ENCODE measurements at regions not wholly inside any gene's neighbourhood (a gene's known extent, or its start where the extent isn't known, plus 50 kb on each side); places are given as distances from the start of the nearest gene placed in this dataset.

DNA sequence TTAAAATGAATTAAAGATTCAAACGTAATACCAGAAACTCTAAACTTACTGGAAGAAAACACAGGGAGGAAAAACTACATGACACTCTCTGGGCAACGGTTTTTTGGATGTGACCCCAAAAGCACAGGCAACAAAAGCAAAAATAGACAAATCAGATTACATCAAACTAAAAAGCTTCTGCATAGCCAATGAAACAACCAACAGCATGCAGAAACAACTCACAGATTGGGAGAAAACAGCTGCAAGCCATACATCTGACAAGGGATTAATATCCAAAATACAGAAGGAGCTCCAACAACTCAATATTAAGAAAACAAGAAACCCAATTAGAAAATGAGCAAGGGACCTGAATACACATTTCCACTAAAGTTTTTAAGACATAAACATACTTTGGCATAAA is 69.2 kb upstream of the ALOX12 start:
- Histone ChIP-seq H4K20me1 (ENCODE audit: insufficient read depth, low read length) (no peaks in the 10 kb centered on the region), H2AFZ (ENCODE audit: low read depth, low read length) (no peak overlapping the region), H3K79me2 (ENCODE audit: insufficient read depth, low read length) (no peaks in the 10 kb centered on the region), H3K4me3 (ENCODE audit: low read depth in 1 of 2, low read length in 2 of 2) (no peak overlapping the region), H3K9ac (ENCODE audit: low read depth, low read length) (no peak overlapping the region), H3K36me3 (ENCODE audit: insufficient read depth, low read length) (no peaks in the 10 kb centered on the region), H3K4me2 (ENCODE audit: insufficient read depth, low read length) (no peak overlapping the region), H3K27ac (ENCODE audit: low read length) (no peak overlapping the region), H3K9me3 (ENCODE audit: insufficient read depth, low read length, severe bottlenecking) (no peaks in the 10 kb centered on the region), H3K27me3 (ENCODE audit: insufficient read depth, low read length, poor library complexity) (no peaks in the 10 kb centered on the region), H3K4me1 (ENCODE audit: insufficient read depth, low read length) (peaks cover 22% of the 10 kb centered on the region)
- ATAC-seq (ENCODE audit: insufficient read depth, low read depth): no peak
- no peak for TF ChIP-seq EZH2 (IDR thresholded peaks at IDR 0.05; ENCODE audit: borderline replicate concordance, low read depth, low read length, severe bottlenecking)
- TF ChIP-seq, protein P1, sequence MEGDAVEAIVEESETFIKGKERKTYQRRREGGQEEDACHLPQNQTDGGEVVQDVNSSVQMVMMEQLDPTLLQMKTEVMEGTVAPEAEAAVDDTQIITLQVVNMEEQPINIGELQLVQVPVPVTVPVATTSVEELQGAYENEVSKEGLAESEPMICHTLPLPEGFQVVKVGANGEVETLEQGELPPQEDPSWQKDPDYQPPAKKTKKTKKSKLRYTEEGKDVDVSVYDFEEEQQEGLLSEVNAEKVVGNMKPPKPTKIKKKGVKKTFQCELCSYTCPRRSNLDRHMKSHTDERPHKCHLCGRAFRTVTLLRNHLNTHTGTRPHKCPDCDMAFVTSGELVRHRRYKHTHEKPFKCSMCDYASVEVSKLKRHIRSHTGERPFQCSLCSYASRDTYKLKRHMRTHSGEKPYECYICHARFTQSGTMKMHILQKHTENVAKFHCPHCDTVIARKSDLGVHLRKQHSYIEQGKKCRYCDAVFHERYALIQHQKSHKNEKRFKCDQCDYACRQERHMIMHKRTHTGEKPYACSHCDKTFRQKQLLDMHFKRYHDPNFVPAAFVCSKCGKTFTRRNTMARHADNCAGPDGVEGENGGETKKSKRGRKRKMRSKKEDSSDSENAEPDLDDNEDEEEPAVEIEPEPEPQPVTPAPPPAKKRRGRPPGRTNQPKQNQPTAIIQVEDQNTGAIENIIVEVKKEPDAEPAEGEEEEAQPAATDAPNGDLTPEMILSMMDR (IDR thresholded peaks at IDR 0.05; ENCODE audit: borderline replicate concordance, extremely low read depth, low read length, poor library complexity, severe bottlenecking): no peak
- no peak for DNase-seq

DNA sequence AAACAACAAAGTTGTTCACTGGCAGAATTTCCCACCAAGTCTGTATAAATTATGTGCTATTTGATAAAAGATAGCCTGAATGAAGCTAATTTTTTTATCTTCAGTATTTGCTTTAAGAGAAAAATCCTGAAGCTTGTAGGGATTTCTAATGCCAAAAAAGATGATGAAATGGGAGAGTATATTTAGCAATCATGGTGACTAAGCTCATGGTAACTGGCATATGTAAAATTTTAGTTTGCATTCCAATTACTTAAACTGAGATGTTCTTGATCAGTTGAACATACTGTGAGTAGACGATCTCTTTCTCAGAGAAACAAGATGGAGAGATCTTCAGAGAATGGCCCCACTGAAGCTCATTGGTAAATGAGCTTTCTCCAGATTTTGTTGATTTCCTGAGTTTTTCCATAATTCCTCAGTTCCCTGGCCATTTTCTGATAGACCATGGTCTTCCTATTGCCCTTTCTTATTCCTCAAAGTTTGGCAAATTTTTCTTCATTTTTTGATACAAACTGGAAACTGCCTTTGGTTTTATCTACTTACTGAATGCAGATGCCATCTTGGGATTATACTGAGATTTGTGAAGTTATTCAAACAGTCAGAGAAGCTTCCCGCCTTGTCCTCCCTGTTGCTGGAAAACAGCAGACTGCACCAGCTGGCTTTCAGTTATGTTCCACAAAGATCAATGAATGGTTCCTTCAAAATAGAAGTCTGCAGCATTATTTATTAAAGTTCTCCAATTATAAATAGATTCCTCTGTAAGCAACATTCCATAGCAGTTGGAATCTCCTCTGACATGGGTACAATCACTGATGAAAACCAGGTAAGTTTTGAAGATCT is 68.3 kb upstream of the ALOX12 start:
- Histone ChIP-seq H3K4me2 (ENCODE audit: insufficient read depth, low read length) (no peak overlapping the region), H3K9me3 (ENCODE audit: insufficient read depth, low read length, severe bottlenecking) (no peaks in the 10 kb centered on the region), H3K36me3 (ENCODE audit: insufficient read depth, low read length) (no peaks in the 10 kb centered on the region), H3K9ac (ENCODE audit: low read depth, low read length) (no peak overlapping the region), H2AFZ (ENCODE audit: low read depth, low read length) (no peak overlapping the region), H3K4me1 (ENCODE audit: insufficient read depth, low read length) (peaks cover 22% of the 10 kb centered on the region), H4K20me1 (ENCODE audit: insufficient read depth, low read length) (no peaks in the 10 kb centered on the region), H3K79me2 (ENCODE audit: insufficient read depth, low read length) (no peaks in the 10 kb centered on the region), H3K4me3 (ENCODE audit: low read depth in 1 of 2, low read length in 2 of 2) (no peak overlapping the region), H3K27ac (ENCODE audit: low read length) (no peak overlapping the region), H3K27me3 (ENCODE audit: insufficient read depth, low read length, poor library complexity) (no peaks in the 10 kb centered on the region)
- ATAC-seq (ENCODE audit: insufficient read depth, low read depth): no peak
- TF ChIP-seq, protein P1 (IDR thresholded peaks at IDR 0.05; ENCODE audit: borderline replicate concordance, extremely low read depth, low read length, poor library complexity, severe bottlenecking): no peak
- TF ChIP-seq EZH2 (IDR thresholded peaks at IDR 0.05; ENCODE audit: borderline replicate concordance, low read depth, low read length, severe bottlenecking): no peak
- no peak for DNase-seq

DNA sequence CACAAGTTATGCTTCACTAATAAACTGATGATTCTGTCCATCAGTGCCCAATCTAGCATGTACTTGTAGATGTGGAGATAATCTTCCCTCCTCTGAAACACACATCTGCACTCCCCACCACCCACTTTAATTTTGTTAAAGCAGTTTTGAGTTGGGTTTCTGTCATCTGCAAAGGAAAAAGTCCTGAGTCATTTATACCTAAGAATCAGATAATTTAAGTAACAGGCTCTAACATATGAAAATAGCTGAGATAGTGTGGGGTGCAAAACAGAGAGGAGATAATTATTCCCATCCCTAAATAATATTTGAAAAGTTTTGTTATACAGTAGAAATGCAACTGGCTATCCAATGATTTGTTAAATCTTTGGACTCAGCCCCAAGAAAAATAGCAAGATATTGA is 67.7 kb upstream of the ALOX12 start:
- Histone ChIP-seq H3K36me3 (ENCODE audit: insufficient read depth, low read length) (no peaks in the 10 kb centered on the region), H3K27ac (ENCODE audit: low read length) (no peak overlapping the region), H3K4me3 (ENCODE audit: low read depth in 1 of 2, low read length in 2 of 2) (no peak overlapping the region), H3K4me2 (ENCODE audit: insufficient read depth, low read length) (no peak overlapping the region), H3K79me2 (ENCODE audit: insufficient read depth, low read length) (no peaks in the 10 kb centered on the region), H3K27me3 (ENCODE audit: insufficient read depth, low read length, poor library complexity) (no peaks in the 10 kb centered on the region), H4K20me1 (ENCODE audit: insufficient read depth, low read length) (no peaks in the 10 kb centered on the region), H3K9me3 (ENCODE audit: insufficient read depth, low read length, severe bottlenecking) (no peaks in the 10 kb centered on the region), H3K4me1 (ENCODE audit: insufficient read depth, low read length) (peaks cover 17% of the 10 kb centered on the region), H3K9ac (ENCODE audit: low read depth, low read length) (no peak overlapping the region), H2AFZ (ENCODE audit: low read depth, low read length) (no peak overlapping the region)
- no peak for ATAC-seq (ENCODE audit: insufficient read depth, low read depth)
- no peak for DNase-seq
- TF ChIP-seq EZH2 (IDR thresholded peaks at IDR 0.05; ENCODE audit: borderline replicate concordance, low read depth, low read length, severe bottlenecking): no peak
- TF ChIP-seq, protein P1 (IDR thresholded peaks at IDR 0.05; ENCODE audit: borderline replicate concordance, extremely low read depth, low read length, poor library complexity, severe bottlenecking): no peak
